GM18520 (cell line): ENCODE measurements at regions not wholly inside any gene's neighbourhood (a gene's known extent, or its start where the extent isn't known, plus 50 kb on each side); places are given as distances from the start of the nearest gene placed in this dataset.

Experiments
- ATAC-seq: cut with Tn5 transposase; IDR thresholded peaks from one replicate; pipeline ENCODE4 v1.9.1; 2021; ENCODE audit not compliant: unreplicated experiment

- no peak for ATAC-seq
Measured at GRCh38 chr4:65139998-65140397, 530.3 kb downstream of the EPHA5 start.

- no peak for ATAC-seq
Measured at GRCh38 chr4:65126200-65126599, 544.1 kb downstream of the EPHA5 start.

- ATAC-seq: no peak
Measured at GRCh38 chr4:65120287-65120686, 550.0 kb downstream of the EPHA5 start.

- ATAC-seq: no peak
Measured at GRCh38 chr4:65102419-65102818, 567.9 kb downstream of the EPHA5 start.

GRCh38 chr4:65096630-65097029 lies 573.7 kb downstream of the EPHA5 start:
- no peak for ATAC-seq

- no peak for ATAC-seq
Measured at GRCh38 chr4:65089666-65090065, 580.6 kb downstream of the EPHA5 start.

GRCh38 chr4:65083076-65083475 lies 587.2 kb downstream of the EPHA5 start:
- no peak for ATAC-seq

GRCh38 chr4:65071564-65071963 lies 598.7 kb downstream of the EPHA5 start:
- ATAC-seq: no peak

GRCh38 chr4:65069177-65069576 lies 601.1 kb downstream of the EPHA5 start:
- no peak for ATAC-seq

- ATAC-seq: no peak
Measured at GRCh38 chr4:65066106-65066505, 604.2 kb downstream of the EPHA5 start.

- no peak for ATAC-seq
Measured at GRCh38 chr4:65063601-65064000, 606.7 kb downstream of the EPHA5 start.

- ATAC-seq: no peak
Measured at GRCh38 chr4:65050786-65051185, 619.5 kb downstream of the EPHA5 start.

- ATAC-seq: no peak
Measured at GRCh38 chr4:65046192-65047133, 623.8 kb downstream of the EPHA5 start.

- no peak for ATAC-seq
Measured at GRCh38 chr4:65033899-65034298, 624.6 kb upstream of the TECRL start.

- ATAC-seq: no peak
Measured at GRCh38 chr4:65028592-65028991, 619.3 kb upstream of the TECRL start.

- no peak for ATAC-seq
Measured at GRCh38 chr4:65023883-65024670, 614.8 kb upstream of the TECRL start.

GRCh38 chr4:65023081-65023480 lies 613.8 kb upstream of the TECRL start:
- no peak for ATAC-seq

GRCh38 chr4:65021737-65022136 lies 612.5 kb upstream of the TECRL start:
- no peak for ATAC-seq

GRCh38 chr4:65021149-65021548 lies 611.9 kb upstream of the TECRL start:
- ATAC-seq: no peak

GRCh38 chr4:65019775-65020174 lies 610.5 kb upstream of the TECRL start:
- no peak for ATAC-seq

- no peak for ATAC-seq
Measured at GRCh38 chr4:65018313-65018712, 609.1 kb upstream of the TECRL start.

GRCh38 chr4:65014078-65014477 lies 604.8 kb upstream of the TECRL start:
- no peak for ATAC-seq
